SK-N-SH treated with all-trans-retinoic acid at 6 μM for 48 hours (cell line): ENCODE measurements at regions not wholly inside any gene's neighbourhood (a gene's known extent, or its start where the extent isn't known, plus 50 kb on each side); places are given as distances from the start of the nearest gene placed in this dataset.

ENCODE experiments used
- ATAC-seq: fragments of 200-7000 bp; cut with Tn5 transposase; 3 replicates; pipeline ENCODE4 v1.9.1; 2020; ENCODE audit warnings: mild to moderate bottlenecking, moderate library complexity
- ARNTL ChIP-seq: fragments of 450-650 bp; formaldehyde crosslinking; IDR thresholded peaks from 2 replicates; pipeline ENCODE4 v1.5.0; 2020; ENCODE audit warnings: low read depth, mild to moderate bottlenecking, moderate library complexity, borderline replicate concordance
- CSDC2 ChIP-seq: fragments of 250-450 bp; sonication (Bioruptor Pico); IDR thresholded peaks from 2 replicates; pipeline ENCODE4 v1.5.0; 2020; ENCODE audit warnings: mild to moderate bottlenecking, moderate library complexity
- ESRRG ChIP-seq: fragments of 250-450 bp; sonication (Bioruptor Pico); IDR thresholded peaks from 2 replicates; pipeline ENCODE4 v1.6.1; 2021; ENCODE audit warnings: mild to moderate bottlenecking
- GLIS3 ChIP-seq: fragments of 250-450 bp; sonication (Bioruptor Pico); IDR thresholded peaks from 2 replicates; pipeline ENCODE4 v1.5.0; 2020; ENCODE audit warnings: mild to moderate bottlenecking, moderate library complexity
- ISL1 ChIP-seq: fragments of 250-450 bp; sonication (Bioruptor Pico); IDR thresholded peaks from 2 replicates; pipeline ENCODE4 v2.1.2; 2022; ENCODE audit warnings: mild to moderate bottlenecking, moderate library complexity
- OSR1 ChIP-seq: fragments of 250-450 bp; sonication (Bioruptor Pico); IDR thresholded peaks from 2 replicates; pipeline ENCODE4 v1.8.0; 2022; ENCODE audit warnings: moderate library complexity, mild to moderate bottlenecking, inconsistent platforms
- PPARA ChIP-seq: fragments of 250-450 bp; sonication (Bioruptor Pico); IDR thresholded peaks from 2 replicates; pipeline ENCODE4 v1.5.0; 2020; ENCODE audit warnings: mild to moderate bottlenecking, borderline replicate concordance
- RARB ChIP-seq: fragments of 250-450 bp; sonication (Bioruptor Pico); IDR thresholded peaks from 2 replicates; pipeline ENCODE4 v1.8.0; 2021; ENCODE audit warnings: mild to moderate bottlenecking, moderate library complexity
- SNAI2 ChIP-seq: fragments of 250-450 bp; sonication (Bioruptor Pico); IDR thresholded peaks from 2 replicates; pipeline ENCODE4 v1.5.0; 2020; ENCODE audit warnings: mild to moderate bottlenecking, moderate library complexity
- TOX ChIP-seq: fragments of 250-450 bp; sonication (Bioruptor Pico); IDR thresholded peaks from 2 replicates; pipeline ENCODE4 v1.8.0; 2021; ENCODE audit warnings: mild to moderate bottlenecking, moderate library complexity, borderline replicate concordance
- ZC3H10 ChIP-seq: fragments of 250-450 bp; sonication (Bioruptor Pico); IDR thresholded peaks from 2 replicates; pipeline ENCODE4 v1.5.1; 2021; ENCODE audit warnings: mild to moderate bottlenecking, moderate library complexity
- ZFP30 ChIP-seq: fragments of 450-650 bp; formaldehyde crosslinking; IDR thresholded peaks from 2 replicates; pipeline ENCODE4 v1.5.0; 2022; ENCODE audit warnings: mild to moderate bottlenecking, moderate library complexity
- ZNF565 ChIP-seq: fragments of 450-650 bp; formaldehyde crosslinking; conservative IDR thresholded peaks from 2 replicates; pipeline ENCODE4 v1.5.0; 2020; ENCODE audit warnings: low read depth, mild to moderate bottlenecking, moderate library complexity
- ZNF70 ChIP-seq: fragments of 450-650 bp; formaldehyde crosslinking; IDR thresholded peaks from 2 replicates; pipeline ENCODE4 v1.5.0; 2020; ENCODE audit warnings: mild to moderate bottlenecking, moderate library complexity
- TF ChIP-seq, protein P1 (sequence below): fragments of 250-450 bp; sonication (Bioruptor Pico); IDR thresholded peaks from 2 replicates; pipeline ENCODE4 v1.5.1; 2021; ENCODE audit warnings: mild to moderate bottlenecking, moderate library complexity
- TF ChIP-seq, protein P2 (sequence below): fragments of 250-450 bp; sonication (Bioruptor Pico); IDR thresholded peaks from 2 replicates; pipeline ENCODE4 v1.5.0; 2020; ENCODE audit warnings: mild to moderate bottlenecking, moderate library complexity
- TF ChIP-seq, protein P3 (sequence below): fragments of 250-450 bp; sonication (Bioruptor Pico); IDR thresholded peaks from 2 replicates; pipeline ENCODE4 v1.5.1; 2020; ENCODE audit warnings: low read depth, mild to moderate bottlenecking, moderate library complexity
- TF ChIP-seq, protein P4 (sequence below): fragments of 250-450 bp; sonication (Bioruptor Pico); IDR thresholded peaks from 2 replicates; pipeline ENCODE4 v1.8.0; 2020; ENCODE audit warnings: mild to moderate bottlenecking, moderate library complexity, borderline replicate concordance
- TF ChIP-seq, protein P5 (sequence below): fragments of 250-450 bp; sonication (Bioruptor Pico); IDR thresholded peaks from 2 replicates; pipeline ENCODE4 v1.8.0; 2021; ENCODE audit warnings: low read depth, mild to moderate bottlenecking, moderate library complexity, borderline replicate concordance

DNA sequence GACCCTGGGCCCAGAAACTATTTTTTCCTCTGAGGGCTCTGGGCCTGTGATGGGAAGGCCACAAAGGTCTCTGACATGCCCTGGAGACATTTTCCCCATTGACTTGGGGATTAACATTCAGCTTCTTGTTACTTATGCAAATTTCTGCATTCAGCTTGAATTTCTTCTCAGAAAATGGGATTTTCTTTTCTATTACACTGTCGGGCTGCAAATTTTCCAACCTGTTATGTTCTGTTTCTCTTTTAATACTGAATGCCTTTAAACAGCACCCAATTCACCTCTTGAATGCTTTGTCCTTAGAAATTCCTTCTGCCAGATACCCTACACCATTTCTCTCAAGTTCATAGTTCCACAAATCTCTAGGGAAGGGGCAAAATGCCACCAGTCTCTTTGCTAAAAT lies 241.0 kb downstream of the HNMT start:
- ATAC-seq: no peak
- TF ChIP-seq ARNTL (CRISPR knock-in tag) (no peak), OSR1 (no peak)

DNA sequence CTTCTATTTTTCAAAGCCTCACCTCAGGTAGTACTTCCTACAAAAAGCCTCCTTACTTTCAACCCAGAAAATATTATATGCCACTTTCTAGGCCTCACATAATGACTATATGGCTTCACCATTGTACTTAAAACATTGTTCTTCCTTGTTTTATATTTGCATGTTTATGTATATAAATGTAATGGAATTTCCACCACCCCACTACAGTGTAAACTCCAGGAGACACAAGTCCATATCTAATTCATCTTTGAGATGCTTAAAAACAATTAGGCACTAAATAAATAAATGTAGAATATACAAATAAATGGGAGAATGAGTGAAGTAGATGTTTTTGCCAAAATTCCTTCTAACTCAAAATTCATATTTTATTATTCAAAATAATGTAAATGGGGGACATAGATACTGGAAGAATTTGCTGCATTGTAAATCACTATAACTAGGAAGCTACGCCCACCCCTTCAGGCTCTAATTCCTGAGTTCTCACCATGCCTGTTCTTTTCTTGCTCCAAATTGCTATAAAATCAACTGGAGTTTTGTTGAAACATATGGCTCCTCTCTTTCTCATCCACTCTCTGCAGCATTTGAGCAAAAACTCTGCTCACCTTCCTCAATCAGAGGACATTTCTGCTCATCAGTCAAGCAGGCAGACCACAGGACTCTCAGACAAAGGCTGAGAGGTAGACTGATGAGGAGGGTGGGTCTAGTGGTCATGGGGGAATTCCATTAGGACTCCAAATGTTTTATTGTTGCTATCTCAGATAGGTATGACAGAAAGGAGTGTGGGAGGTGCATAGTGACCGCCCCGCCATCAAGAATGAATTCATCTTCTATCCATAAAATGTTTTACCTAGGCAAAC lies 243.0 kb downstream of the HNMT start:
- no peak for TF ChIP-seq SNAI2 (CRISPR knock-in tag)
- TF ChIP-seq ZNF565 (CRISPR knock-in tag): no peak
- no peak for TF ChIP-seq ESRRG
- no peak for TF ChIP-seq ZC3H10 (CRISPR knock-in tag)
- TF ChIP-seq PPARA (CRISPR knock-in tag): no peak
- TF ChIP-seq, protein P1, sequence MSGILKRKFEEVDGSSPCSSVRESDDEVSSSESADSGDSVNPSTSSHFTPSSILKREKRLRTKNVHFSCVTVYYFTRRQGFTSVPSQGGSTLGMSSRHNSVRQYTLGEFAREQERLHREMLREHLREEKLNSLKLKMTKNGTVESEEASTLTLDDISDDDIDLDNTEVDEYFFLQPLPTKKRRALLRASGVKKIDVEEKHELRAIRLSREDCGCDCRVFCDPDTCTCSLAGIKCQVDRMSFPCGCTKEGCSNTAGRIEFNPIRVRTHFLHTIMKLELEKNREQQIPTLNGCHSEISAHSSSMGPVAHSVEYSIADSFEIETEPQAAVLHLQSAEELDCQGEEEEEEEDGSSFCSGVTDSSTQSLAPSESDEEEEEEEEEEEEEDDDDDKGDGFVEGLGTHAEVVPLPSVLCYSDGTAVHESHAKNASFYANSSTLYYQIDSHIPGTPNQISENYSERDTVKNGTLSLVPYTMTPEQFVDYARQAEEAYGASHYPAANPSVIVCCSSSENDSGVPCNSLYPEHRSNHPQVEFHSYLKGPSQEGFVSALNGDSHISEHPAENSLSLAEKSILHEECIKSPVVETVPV (CRISPR knock-in tag): no peak
- TF ChIP-seq TOX: no peak
- TF ChIP-seq, all 23 proteins: peak for 0
- ATAC-seq: no peak

DNA sequence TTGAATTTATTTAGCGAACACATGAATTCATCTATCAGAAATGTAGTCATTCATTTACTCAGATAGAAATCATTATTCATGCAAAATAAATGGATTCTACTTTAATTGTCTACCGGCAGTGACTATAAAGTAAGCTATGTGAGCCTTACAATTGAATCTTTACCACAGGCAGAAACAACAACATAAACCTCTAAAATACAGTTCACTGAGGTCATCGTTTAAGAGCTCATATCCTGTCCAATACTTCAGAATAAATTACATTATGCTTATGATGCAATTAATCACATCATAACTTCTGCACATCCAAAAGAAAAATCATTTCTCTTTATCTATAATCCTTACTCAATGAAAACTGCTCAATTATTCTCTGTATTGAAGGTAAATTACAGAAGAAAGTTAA lies 244.7 kb downstream of the HNMT start:
- TF ChIP-seq CSDC2 (no peak), PPARA (CRISPR knock-in tag) (no peak), ARNTL (CRISPR knock-in tag) (no peak), RARB (CRISPR knock-in tag) (no peak), ZNF565 (CRISPR knock-in tag) (no peak), OSR1 (no peak), ISL1 (CRISPR knock-in tag) (peak; percentile 97), TOX (peak; percentile 30; the same call in 1 of the 2 replicates), ESRRG (no peak; the same call in 1 of the 2 replicates), ZNF70 (CRISPR knock-in tag) (no peak), GLIS3 (CRISPR knock-in tag) (no peak), ZC3H10 (CRISPR knock-in tag) (peak; percentile 63; the same call in 1 of the 2 replicates), ZFP30 (no peak), SNAI2 (CRISPR knock-in tag) (0 out of 2 replicates have a peak, but pooled peaks have one; percentile 49)
- TF ChIP-seq, protein P2, sequence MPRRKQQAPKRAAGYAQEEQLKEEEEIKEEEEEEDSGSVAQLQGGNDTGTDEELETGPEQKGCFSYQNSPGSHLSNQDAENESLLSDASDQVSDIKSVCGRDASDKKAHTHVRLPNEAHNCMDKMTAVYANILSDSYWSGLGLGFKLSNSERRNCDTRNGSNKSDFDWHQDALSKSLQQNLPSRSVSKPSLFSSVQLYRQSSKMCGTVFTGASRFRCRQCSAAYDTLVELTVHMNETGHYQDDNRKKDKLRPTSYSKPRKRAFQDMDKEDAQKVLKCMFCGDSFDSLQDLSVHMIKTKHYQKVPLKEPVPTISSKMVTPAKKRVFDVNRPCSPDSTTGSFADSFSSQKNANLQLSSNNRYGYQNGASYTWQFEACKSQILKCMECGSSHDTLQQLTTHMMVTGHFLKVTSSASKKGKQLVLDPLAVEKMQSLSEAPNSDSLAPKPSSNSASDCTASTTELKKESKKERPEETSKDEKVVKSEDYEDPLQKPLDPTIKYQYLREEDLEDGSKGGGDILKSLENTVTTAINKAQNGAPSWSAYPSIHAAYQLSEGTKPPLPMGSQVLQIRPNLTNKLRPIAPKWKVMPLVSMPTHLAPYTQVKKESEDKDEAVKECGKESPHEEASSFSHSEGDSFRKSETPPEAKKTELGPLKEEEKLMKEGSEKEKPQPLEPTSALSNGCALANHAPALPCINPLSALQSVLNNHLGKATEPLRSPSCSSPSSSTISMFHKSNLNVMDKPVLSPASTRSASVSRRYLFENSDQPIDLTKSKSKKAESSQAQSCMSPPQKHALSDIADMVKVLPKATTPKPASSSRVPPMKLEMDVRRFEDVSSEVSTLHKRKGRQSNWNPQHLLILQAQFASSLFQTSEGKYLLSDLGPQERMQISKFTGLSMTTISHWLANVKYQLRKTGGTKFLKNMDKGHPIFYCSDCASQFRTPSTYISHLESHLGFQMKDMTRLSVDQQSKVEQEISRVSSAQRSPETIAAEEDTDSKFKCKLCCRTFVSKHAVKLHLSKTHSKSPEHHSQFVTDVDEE: no peak
- TF ChIP-seq, protein P1 (CRISPR knock-in tag): no peak
- TF ChIP-seq, protein P3, sequence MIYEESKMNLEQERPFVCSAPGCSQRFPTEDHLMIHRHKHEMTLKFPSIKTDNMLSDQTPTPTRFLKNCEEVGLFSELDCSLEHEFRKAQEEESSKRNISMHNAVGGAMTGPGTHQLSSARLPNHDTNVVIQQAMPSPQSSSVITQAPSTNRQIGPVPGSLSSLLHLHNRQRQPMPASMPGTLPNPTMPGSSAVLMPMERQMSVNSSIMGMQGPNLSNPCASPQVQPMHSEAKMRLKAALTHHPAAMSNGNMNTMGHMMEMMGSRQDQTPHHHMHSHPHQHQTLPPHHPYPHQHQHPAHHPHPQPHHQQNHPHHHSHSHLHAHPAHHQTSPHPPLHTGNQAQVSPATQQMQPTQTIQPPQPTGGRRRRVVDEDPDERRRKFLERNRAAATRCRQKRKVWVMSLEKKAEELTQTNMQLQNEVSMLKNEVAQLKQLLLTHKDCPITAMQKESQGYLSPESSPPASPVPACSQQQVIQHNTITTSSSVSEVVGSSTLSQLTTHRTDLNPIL (CRISPR knock-in tag): peak; percentile 95
- TF ChIP-seq, protein P4, sequence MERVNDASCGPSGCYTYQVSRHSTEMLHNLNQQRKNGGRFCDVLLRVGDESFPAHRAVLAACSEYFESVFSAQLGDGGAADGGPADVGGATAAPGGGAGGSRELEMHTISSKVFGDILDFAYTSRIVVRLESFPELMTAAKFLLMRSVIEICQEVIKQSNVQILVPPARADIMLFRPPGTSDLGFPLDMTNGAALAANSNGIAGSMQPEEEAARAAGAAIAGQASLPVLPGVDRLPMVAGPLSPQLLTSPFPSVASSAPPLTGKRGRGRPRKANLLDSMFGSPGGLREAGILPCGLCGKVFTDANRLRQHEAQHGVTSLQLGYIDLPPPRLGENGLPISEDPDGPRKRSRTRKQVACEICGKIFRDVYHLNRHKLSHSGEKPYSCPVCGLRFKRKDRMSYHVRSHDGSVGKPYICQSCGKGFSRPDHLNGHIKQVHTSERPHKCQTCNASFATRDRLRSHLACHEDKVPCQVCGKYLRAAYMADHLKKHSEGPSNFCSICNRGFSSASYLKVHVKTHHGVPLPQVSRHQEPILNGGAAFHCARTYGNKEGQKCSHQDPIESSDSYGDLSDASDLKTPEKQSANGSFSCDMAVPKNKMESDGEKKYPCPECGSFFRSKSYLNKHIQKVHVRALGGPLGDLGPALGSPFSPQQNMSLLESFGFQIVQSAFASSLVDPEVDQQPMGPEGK (CRISPR knock-in tag): peak; percentile 45; the same call in 1 of the 2 replicates
- TF ChIP-seq, protein P5, sequence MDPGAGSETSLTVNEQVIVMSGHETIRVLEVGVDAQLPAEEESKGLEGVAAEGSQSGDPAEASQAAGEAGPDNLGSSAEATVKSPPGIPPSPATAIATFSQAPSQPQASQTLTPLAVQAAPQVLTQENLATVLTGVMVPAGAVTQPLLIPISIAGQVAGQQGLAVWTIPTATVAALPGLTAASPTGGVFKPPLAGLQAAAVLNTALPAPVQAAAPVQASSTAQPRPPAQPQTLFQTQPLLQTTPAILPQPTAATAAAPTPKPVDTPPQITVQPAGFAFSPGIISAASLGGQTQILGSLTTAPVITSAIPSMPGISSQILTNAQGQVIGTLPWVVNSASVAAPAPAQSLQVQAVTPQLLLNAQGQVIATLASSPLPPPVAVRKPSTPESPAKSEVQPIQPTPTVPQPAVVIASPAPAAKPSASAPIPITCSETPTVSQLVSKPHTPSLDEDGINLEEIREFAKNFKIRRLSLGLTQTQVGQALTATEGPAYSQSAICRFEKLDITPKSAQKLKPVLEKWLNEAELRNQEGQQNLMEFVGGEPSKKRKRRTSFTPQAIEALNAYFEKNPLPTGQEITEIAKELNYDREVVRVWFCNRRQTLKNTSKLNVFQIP (CRISPR knock-in tag): no peak
- ATAC-seq: peak; percentile 92
